ENCODE measurements at regions not wholly inside any gene's neighbourhood (a gene's known extent, or its start where the extent isn't known, plus 50 kb on each side); places are given as distances from the start of the nearest gene placed in this dataset.

- no peak for TF ChIP-seq ZNF462 (CRISPR knock-in tag; IDR thresholded peaks at IDR 0.05)
These were observed 688.1 kb downstream of the ZNF385D start (continued) for GRCh38 chr3:21062831-21063294.

GRCh38 chr3:21059404-21059803, 691.6 kb downstream of the ZNF385D start:
- Histone ChIP-seq H3K4me2 (no peak overlapping the region), H3K27me3 (ENCODE audit: insufficient read depth) (no peaks in the 10 kb centered on the region), H3K27ac (ENCODE audit: low read depth) (no peak overlapping the region), H3K36me3 (ENCODE audit: insufficient read depth) (no peaks in the 10 kb centered on the region), H2AFZ (no peak overlapping the region), H4K20me1 (replicated peaks; ENCODE audit: insufficient read depth) (no peaks in the 10 kb centered on the region), H3K4me3 (no peak overlapping the region), H3K79me2 (replicated peaks; ENCODE audit: insufficient read depth) (no peaks in the 10 kb centered on the region), H3F3A (replicated peaks; ENCODE audit: low read depth) (no peaks in the 10 kb centered on the region), H3K9me2 (ENCODE audit: insufficient read depth) (no peaks in the 10 kb centered on the region), H3K4me1 (ENCODE audit: insufficient read depth) (no peaks in the 10 kb centered on the region)
- DNase-seq (ENCODE audit: low spot score) (no peak), ATAC-seq (no peak)
- H3K4me3 Mint-ChIP-seq: no peak overlapping the region
- no peaks in the 10 kb centered on the region; the same call in 2 of the 3 replicates for H3K4me1 Mint-ChIP-seq
- H3K27ac Mint-ChIP-seq: no peak overlapping the region
- no peaks in the 10 kb centered on the region for H3K9me3 Mint-ChIP-seq
- no peaks in the 10 kb centered on the region for H3K27me3 Mint-ChIP-seq (ENCODE audit: insufficient read depth, low read depth, poor library complexity)
- no peaks in the 10 kb centered on the region for H3K36me3 Mint-ChIP-seq (ENCODE audit: low read depth)
- no peak for TF ChIP-seq STAT1 (IDR thresholded peaks at IDR 0.05; ENCODE audit: unreplicated experiment)
- TF ChIP-seq CREB1 (CRISPR knock-in tag; IDR thresholded peaks at IDR 0.05; ENCODE audit: low read depth): no peak
- no peak for TF ChIP-seq CTCF (conservative IDR thresholded peaks at IDR 0.05; ENCODE audit: low read depth in 2 of 2)
- no peak for TF ChIP-seq JUNB (IDR thresholded peaks at IDR 0.05; ENCODE audit: unreplicated experiment)
- TF ChIP-seq EZH2 (IDR thresholded peaks at IDR 0.05; ENCODE audit: low read depth, unreplicated experiment): no peak
- no peak for TF ChIP-seq EZH2phosphoT487 (IDR thresholded peaks at IDR 0.05; ENCODE audit: unreplicated experiment)
- TF ChIP-seq ZNF462 (CRISPR knock-in tag; IDR thresholded peaks at IDR 0.05): no peak
- TF ChIP-seq ZNF114 (CRISPR knock-in tag; IDR thresholded peaks at IDR 0.05): no peak
- TF ChIP-seq NANOG (IDR thresholded peaks at IDR 0.05; ENCODE audit: borderline replicate concordance): no peak
